Hematopoietic multipotent progenitor cell treated with erythropoietin and hydrocortisone succinate and interleukin-3 and kit ligand, for 17 days (in vitro differentiated cells): ENCODE measurements at regions not wholly inside any gene's neighbourhood (a gene's known extent, or its start where the extent isn't known, plus 50 kb on each side); places are given as distances from the start of the nearest gene placed in this dataset.
"Not testable (repeated sequence)": the region's sequence is repeated elsewhere in the genome, so short reads cannot be mapped to it uniquely, and the experiment has no call there.

Experiments
- DNase-seq: peaks from one replicate; pipeline ENCODE4 v3.0.0-alpha.2; 2015; ENCODE audit warnings: low spot score

- DNase-seq = no peak
These were observed 463.7 kb downstream of the PLPP3 start for GRCh38 chr1:56115701-56116100.

- no peak for DNase-seq
These were observed 465.7 kb downstream of the PLPP3 start for GRCh38 chr1:56113679-56114078.

GRCh38 chr1:56107275-56107638, 472.1 kb downstream of the PLPP3 start:
- no peak for DNase-seq

GRCh38 chr1:56106531-56107274, 472.7 kb downstream of the PLPP3 start:
- DNase-seq = no peak

- DNase-seq = no peak
These were observed 474.0 kb downstream of the PLPP3 start for GRCh38 chr1:56105397-56105796.

GRCh38 chr1:56099766-56100265, 479.5 kb downstream of the PLPP3 start:
- no peak for DNase-seq

GRCh38 chr1:56098946-56099345, 480.4 kb downstream of the PLPP3 start:
- no peak for DNase-seq

- no peak for DNase-seq
These were observed 481.6 kb downstream of the PLPP3 start for GRCh38 chr1:56097713-56098112.

GRCh38 chr1:56095696-56096665, 483.4 kb downstream of the PLPP3 start:
- DNase-seq = no peak

- no peak for DNase-seq
These were observed 485.2 kb downstream of the PLPP3 start for GRCh38 chr1:56094168-56094567.

GRCh38 chr1:56092684-56093570, 486.4 kb downstream of the PLPP3 start:
- DNase-seq = no peak

GRCh38 chr1:56089826-56090225, 489.5 kb downstream of the PLPP3 start:
- DNase-seq = not testable (repeated sequence)

- no peak for DNase-seq
These were observed 495.1 kb downstream of the PLPP3 start for GRCh38 chr1:56084246-56084645.

GRCh38 chr1:56081736-56082135, 497.6 kb downstream of the PLPP3 start:
- no peak for DNase-seq

GRCh38 chr1:56081173-56081572, 498.2 kb downstream of the PLPP3 start:
- DNase-seq = no peak

GRCh38 chr1:56080123-56080522, 499.2 kb downstream of the PLPP3 start:
- DNase-seq = no peak

- DNase-seq = no peak
These were observed 500.0 kb downstream of the PLPP3 start for GRCh38 chr1:56079391-56079790.

GRCh38 chr1:56077206-56077605, 502.2 kb downstream of the PLPP3 start:
- DNase-seq = no peak

GRCh38 chr1:56074007-56074651, 505.2 kb downstream of the PLPP3 start:
- DNase-seq = no peak

GRCh38 chr1:56073614-56074006, 505.8 kb downstream of the PLPP3 start:
- no peak for DNase-seq

GRCh38 chr1:56073206-56073605, 506.2 kb downstream of the PLPP3 start:
- DNase-seq = no peak
